ENCODE measurements at regions not wholly inside any gene's neighbourhood (a gene's known extent, or its start where the extent isn't known, plus 50 kb on each side); places are given as distances from the start of the nearest gene placed in this dataset.

DNA sequence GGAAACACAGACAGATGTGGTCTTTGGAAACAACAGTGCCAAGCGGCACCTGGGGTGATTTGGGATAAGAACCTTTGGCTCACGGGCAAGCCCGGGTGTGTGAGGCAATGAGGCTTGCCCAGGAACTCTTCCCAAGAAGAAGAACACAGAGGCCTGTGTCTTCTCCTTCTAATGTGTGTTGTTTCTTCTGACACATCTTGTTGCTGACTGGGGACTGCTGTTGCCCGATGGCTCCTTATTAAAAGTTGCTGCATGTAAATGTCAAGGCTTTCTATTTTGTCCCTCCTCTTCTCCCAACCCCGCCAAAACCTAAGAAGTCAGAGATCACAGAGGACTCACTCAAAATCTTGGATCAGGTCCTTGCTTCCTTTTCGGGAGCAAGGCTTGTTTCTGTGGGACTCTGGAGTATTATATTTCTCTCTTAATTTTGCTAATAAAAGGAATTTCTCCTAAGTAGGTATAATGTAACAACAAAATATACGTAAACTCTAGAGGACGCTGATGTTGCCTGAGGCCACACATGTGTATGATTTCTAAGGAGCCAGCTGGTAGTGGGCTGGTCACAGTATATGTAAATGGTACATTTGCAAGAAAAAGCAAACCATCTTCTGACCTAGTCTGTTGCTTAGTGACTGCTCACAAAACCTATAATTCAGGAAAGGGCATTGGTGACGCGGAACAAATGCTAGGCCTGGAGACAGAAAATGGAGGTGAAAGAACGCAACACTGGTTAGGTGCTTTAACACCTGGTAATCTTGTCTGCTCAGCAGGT lies 232.5 kb downstream of the GADD45G start:
- intact Hi-C loops (cut with DNase I) = no loop called here
- no peak for DNase-seq
- ATAC-seq (ENCODE audit: poor library complexity) = peak; percentile 36

DNA sequence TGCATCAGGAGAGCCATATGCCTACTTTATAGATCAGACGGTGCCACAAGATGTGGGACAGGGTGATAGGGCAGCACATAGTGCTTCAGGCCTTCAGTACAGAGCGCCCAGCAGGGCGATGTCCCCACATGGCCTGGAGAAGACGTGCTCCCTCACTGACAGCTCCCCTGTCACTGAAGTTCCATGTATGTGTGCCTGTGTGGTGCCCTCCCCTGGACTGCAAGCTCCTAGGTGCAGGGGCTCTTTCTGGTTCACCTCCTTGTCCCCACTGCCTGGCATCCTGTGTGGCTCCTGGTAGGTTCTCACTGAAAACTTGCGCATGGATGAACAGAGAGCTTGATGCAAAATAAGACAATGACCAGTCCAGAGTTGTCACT lies 233.1 kb downstream of the GADD45G start:
- intact Hi-C loops (cut with DNase I) = no loop called here
- no peak for ATAC-seq (ENCODE audit: poor library complexity)
- no peak for DNase-seq

DNA sequence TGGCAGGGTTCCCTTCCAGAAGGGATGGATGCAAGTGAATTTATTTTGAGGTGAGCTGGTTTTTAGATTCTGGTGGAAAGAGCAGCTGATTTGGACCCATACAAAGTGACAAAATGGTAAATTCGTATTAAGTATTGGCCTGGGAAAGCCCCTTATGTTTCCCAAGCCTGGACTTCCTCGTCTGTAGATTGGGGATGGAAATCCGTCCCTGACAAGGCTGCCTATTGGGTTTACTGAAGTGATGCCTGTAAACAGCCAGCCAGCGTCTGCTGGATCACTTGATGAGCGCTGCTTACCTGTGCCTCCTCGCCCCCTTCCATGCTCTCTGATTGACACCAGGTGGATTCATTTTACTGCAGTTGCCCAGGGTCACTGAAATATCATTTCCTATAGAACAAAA lies 233.8 kb downstream of the GADD45G start:
- intact Hi-C loops (cut with DNase I) = no loop called here
- DNase-seq (no peak), ATAC-seq (ENCODE audit: poor library complexity) (no peak)

DNA sequence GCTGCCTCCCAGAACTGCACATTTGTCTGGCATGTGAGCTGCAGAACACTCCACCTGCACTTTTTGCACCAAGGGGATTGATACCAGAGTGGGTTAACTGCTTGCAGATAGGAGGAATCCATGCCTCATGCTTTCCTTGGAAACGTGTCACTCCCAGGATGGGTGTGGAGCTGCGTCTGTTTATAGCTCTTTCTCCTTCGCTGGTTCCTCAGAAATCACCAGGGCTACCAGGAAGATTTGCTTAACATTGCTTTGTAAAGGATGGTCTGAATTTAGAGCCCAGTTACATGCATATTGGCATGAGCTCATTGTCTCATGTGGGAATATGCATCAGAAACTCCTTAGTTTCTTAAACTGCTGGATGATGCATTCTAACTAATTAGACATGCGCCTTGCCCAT lies 234.6 kb downstream of the GADD45G start:
- DNase-seq (no peak), ATAC-seq (ENCODE audit: poor library complexity) (no peak)
- intact Hi-C loops (cut with DNase I) = no loop called here

DNA sequence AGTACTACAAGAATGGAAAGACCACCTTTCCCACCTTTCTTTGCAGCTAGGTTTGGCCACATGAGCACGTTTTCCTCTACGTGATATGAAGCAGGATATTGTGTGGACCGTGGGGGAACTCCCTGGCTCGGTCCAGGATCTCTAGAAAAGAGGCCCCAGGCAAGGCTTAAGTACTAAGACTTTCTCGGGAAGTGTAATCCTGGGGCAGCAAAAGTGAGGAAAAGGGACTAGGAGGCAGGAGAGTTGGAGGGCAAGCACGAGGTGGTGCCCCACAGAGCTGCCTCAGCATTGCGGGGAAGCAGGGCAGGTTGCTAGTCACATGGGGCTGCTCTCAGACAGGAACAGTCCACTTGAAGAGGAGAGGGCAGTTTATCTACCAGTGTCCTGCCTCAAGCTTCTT lies 235.1 kb downstream of the GADD45G start:
- DNase-seq (no peak), ATAC-seq (ENCODE audit: poor library complexity) (peak; percentile 18)
- intact Hi-C loops (cut with DNase I) = no loop called here

DNA sequence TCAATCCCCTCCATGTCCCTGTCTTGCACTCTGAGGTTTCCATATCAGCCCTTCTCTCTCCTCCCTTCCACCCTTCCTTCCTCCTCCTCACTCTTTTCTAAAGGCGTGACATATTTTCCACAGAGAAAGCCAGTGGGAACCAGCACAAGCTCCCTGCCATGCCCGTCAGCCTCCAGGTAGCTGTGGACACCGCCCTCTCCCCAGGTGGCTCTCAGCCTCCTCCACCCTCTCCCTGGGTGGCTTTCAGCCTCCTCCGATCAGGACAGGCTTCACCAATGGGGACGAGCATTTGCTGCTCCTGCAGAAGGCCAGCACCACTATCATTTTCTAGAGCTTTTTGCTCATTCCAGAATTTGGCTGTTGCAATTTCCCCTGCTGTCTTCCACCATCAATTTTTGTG lies 236.6 kb downstream of the GADD45G start:
- intact Hi-C loops (cut with DNase I) = no loop called here
- DNase-seq (no peak), ATAC-seq (ENCODE audit: poor library complexity) (no peak)

DNA sequence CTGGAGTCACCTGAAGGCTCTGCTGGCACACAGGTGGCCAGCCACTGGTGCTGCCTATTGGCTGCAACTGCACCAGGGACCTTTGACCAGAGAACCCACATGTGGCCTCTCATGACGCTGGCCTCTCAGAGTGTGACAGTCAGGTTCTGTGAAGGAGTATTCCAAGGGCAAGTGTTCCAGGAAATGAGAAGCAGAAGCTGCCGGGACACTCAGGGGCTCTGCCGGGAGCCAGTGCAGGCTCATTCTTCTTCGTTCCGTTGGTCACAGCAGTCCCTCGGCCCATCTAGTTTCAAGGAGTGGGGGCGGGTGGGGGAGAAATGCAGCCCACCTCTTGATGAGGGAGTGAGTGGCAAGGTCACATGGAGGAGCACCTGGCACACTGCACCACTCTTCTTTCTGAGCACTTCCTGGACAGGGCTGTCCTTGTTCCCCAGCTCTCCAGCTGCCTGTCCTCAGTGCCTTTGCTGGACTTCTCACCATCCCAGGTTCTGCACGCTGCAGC lies 237.5 kb downstream of the GADD45G start:
- ATAC-seq (ENCODE audit: poor library complexity) (peak; percentile 47), DNase-seq (no peak)
- intact Hi-C loops (cut with DNase I) = no loop called here

DNA sequence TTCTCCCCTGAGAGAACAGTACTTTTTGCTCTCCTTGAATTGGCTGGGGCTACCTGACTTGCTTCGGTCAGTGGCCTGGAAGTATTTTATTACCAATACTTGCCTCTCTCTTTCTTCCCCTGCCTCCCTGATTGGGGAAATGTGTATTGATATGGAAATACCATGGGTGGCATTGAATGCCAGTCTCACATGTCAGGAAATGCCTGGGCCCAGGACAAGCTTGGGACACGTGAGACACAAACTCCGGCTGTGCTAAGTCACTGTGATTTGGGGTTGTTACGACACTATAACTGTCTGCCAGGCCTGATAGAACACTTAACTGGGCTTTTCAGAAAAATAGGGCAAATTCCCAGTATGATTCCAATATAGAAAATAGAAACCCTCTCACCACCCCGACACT lies 238.3 kb downstream of the GADD45G start:
- no peak for DNase-seq
- intact Hi-C loops (cut with DNase I) = no loop called here
- ATAC-seq (ENCODE audit: poor library complexity) = no peak

DNA sequence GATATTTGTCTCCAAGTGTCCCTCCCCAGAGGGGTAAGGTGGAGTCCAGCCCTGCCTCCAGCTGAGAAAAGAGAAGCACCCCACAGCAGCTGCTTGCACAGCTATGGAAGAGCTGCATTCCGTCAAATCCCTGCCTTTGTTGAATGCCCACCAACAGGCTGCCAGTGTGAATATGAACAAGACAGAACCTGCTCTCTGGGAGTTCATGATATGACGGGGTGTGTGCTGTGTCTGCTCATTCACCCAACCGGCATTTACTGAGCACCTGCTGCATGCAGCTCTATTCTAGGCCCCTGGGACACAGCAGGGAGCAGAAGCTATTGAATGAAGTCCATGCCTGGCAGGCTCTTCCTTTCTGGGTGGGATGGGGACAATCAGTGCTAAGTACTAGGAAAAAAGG lies 238.8 kb downstream of the GADD45G start:
- DNase-seq (no peak), ATAC-seq (ENCODE audit: poor library complexity) (no peak)
- intact Hi-C loops (cut with DNase I) = no loop called here

DNA sequence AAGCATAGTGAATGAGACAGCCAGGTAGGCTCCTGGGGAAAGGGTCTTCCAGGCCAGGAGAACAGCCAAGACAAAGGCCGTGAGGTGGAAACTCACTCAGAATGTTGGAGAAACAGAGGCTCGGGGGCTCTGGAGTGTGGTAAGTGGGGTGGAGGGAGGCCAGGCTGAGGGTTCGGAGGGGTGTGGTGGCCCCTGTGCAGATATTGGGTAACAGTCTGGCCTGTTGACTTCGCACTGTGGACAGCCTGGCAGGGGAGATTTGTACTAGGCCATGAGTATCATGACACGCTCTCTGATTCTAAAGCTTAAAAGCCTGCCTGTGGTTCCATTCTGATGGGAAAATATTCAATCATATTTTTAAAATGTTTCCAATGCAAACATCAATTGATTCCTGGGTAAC lies 239.3 kb downstream of the GADD45G start:
- no peak for DNase-seq
- intact Hi-C loops (cut with DNase I) = no loop called here
- ATAC-seq (ENCODE audit: poor library complexity) = no peak

DNA sequence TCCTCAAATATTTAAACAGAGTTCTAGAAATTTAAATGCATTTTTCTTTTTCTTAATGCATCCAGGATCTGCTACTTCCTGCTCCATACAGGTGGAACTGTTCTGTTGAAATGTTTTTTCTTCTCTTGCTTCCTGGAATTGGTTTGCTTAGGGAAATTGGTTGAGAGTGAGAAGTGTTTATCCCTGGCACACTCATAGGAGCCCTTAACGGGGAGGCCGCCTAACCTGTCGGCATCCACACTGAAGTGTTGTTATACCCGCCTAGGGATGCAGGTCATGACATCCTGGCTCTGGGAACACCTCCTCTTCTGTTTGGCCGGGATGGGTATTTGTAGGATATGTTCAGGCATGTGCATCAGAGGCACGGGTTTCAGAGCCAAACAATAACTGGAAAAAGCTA lies 239.7 kb downstream of the GADD45G start:
- ATAC-seq (ENCODE audit: poor library complexity) = no peak
- DNase-seq = no peak
- intact Hi-C loops (cut with DNase I) = no loop called here

DNA sequence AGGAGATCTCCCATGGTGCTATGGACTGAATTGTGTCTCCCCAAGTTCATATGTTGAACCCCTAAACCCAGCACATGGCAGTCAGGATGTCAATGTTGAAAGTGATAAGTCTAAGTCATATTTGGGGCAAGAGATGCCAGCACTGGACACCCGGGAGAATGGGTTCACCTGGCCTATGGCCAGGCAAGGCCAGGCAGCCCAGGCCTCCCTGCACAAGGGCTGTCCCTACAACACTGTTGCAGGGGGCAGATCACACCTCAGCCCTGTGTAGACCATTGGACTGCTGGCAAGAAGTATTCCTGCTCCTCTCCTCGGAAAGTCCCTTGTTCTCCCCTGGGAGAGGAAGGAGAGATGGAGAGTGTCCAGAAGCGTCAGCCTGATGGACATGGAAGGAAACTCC lies 240.5 kb downstream of the GADD45G start:
- ATAC-seq (ENCODE audit: poor library complexity) (no peak), DNase-seq (no peak)
- intact Hi-C loops (cut with DNase I) = no loop called here

DNA sequence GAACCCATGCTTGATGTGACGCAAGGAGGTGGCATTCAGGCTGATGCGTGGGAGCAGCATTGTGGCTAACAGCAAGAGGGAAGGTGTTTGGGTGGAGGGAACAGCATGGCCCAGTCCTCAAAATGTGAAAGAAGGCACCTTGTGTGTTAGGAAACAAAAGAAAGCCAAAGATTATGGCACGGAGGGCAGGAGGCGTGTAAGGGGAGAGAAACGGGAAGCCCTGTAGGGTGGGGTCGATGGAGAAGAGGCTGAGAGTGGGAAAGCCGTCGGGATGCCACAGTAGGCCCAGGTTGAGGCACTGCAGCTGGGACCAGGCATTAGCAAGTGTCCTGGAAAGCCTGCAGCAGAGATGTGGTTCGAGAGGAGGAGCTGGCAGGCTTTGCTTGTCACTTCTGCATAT lies 241.1 kb downstream of the GADD45G start:
- intact Hi-C loops (cut with DNase I) = no loop called here
- no peak for ATAC-seq (ENCODE audit: poor library complexity)
- DNase-seq = no peak

DNA sequence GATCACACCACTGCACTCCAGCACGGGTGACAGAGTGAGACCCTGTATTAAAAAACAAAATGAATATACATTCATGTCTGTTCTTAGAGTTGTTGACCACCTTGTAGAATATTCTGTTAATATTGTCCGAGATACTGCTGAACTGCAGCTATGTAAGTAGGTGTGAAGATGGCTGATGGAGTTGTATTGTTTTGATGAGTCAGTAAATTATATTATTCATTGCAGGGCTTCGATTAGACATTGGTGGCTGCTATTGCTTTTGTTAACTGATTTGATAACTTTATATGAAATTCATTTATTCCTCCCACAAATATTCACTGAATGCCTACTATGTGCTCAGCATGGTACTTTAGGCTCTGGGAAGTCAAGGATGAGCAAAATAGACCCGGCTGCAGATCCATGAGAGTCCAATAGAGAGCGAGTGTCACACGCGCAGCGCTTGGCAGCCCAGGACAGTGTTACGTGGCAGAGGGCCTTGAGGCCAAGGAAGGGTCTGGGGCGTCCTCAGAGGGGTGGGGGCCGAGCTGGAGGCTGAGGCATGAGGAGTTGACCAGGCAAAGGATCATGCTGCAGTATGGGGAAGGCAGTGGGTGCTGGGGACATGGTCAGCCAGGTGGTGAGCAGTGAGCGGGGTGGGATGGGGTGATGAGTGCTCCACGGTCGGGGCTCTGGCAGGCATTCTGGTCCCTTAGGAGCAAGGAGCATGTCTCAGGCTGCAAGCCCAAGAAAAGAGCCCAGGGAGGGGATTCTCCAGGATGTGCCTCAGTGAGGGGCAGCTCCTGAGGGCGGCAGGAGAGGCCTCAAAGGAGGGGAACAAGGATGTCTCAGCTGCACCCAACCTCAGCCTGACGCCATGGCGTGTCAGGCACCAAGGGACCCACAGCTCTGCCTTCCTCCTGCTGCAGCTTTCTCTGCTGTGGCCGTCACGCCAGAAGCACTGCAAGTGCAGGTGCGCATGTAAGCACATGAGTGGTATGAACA lies 243.5 kb downstream of the GADD45G start:
- intact Hi-C loops (cut with DNase I) = no loop called here
- ATAC-seq (ENCODE audit: poor library complexity) = no peak
- no peak for DNase-seq

DNA sequence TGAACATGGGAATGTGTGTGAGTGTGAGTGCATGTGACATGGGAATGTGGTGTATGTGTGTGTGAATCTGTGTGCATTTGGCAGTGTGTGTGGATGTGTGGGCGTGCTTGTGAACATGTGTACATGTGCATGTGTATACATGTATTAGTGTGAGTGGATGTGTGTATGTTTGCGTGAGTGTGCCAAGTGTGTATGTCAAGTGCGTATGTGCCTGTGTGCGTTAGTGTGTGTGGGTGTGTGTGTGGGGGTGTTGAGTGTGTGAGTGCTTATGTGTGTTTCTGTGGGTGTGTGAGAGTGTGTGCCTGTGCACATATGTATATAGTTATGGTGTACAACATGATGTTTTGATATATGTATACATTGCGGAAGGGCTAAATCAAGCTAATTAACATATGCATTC lies 244.3 kb downstream of the GADD45G start:
- DNase-seq (no peak), ATAC-seq (ENCODE audit: poor library complexity) (no peak)
- intact Hi-C loops (cut with DNase I) = no loop called here

DNA sequence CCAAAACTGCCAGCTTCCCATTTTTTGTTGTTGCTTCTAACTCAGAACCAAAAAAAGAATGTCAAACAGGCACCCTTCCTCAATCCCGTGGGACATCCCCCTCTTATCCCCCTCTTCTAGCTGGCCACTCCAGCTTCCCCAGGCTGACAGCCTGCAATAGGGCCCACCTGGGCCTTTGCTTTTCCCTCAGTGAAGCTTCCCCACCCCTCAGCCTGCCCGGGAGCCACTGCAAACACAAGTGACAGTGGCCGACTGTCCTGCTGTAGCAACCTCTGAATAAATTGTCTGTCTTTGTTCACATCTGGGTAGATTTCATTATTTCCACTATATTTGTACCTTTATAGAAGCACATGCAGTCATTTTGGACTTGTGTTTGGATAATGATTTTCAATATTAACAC lies 245.3 kb downstream of the GADD45G start:
- intact Hi-C loops (cut with DNase I) = no loop called here
- no peak for DNase-seq
- no peak for ATAC-seq (ENCODE audit: poor library complexity)

DNA sequence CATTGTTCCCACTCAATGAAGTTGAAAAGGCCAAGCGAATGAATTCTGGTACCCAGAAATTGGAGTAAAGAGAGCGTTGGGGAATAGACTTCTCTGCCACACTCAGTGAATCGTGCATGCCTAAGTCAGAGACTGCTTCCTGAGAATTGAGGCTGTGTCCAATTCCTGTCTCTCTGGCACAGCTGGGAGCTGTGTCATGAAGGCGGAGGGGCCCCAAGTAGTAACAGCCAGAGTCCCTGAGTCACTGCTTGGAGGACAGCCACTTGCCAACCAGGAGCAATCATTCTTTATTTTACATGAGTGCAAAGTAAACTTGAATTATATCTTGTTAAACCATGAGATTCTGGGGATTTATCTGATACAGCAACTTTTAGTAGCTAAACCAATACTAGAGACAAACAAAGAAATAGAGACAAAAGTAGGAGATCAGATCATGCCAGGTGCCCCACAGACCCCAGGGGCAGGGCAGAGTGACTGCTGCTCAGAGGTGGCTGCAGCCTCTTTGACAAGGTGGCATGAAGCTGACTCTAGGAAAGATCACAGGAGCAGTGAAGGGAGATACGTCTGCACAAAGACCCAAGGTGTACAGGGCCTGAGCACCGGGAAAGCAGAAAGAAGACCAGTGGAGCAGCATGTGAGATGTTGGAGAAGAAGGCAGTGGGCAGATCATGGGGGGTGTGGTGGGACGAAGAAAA lies 246.0 kb downstream of the GADD45G start:
- no peak for DNase-seq
- intact Hi-C loops (cut with DNase I) = no loop called here
- ATAC-seq (ENCODE audit: poor library complexity) = peak; percentile 84

DNA sequence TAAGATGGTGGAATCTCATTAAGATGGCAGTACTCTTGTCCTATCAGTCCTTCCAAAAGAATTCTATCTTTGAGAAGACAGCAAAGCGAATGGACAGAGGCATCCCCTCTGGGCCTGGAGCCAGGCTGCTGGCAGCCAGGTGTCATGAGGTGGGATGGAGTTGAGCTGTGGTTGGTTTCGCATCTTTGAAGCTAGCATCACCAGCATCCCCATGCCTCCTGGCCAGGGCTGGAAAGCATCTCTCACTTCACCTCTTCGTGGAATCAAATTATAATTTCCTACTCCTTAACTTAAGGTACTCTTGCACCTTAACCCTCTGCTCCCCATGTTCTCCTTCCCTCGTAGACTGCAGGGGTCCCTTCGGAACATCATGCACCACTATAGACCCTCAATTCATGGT lies 248.3 kb downstream of the GADD45G start:
- no peak for DNase-seq
- no peak for ATAC-seq (ENCODE audit: poor library complexity)
- intact Hi-C loops (cut with DNase I) = no loop called here

DNA sequence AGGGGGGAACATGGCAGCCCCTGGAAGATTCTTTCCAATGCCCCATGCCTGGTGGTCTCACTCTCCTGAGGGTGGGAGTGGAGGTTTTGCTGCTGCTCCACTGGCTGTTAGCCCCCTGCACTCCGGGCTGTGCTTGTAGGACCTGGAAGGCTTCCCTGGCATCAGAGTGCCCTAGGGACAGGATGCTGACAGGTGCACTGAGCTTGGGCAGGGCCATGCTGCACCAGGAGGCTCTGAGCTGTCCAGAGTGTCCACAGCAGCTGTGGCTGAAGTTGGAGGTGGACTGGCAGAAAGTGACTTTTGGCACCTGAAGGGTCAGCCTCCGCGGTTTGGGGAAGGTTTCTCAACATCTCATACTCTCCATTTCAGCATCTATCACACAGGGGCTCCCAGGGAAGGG lies 249.1 kb downstream of the GADD45G start:
- ATAC-seq (ENCODE audit: poor library complexity) (no peak), DNase-seq (no peak)
- intact Hi-C loops (cut with DNase I) = no loop called here

Measured in Right ventricle myocardium superior (tissue), 1 donor.